Trophoblast cell (in vitro differentiated cells and primary cell): ENCODE measurements at regions not wholly inside any gene's neighbourhood (a gene's known extent, or its start where the extent isn't known, plus 50 kb on each side); places are given as distances from the start of the nearest gene placed in this dataset.
A peak's percentile ranks its signal among the peaks of the same experiment; 100 is the strongest.

Source experiments
- DNase-seq, 2 donors: peaks; one replicate each; pipeline ENCODE4 v3.0.0-alpha.2; 2016
- H2AFZ ChIP-seq: 2 replicates; pipeline ENCODE4 v1.6.1; 2013; ENCODE audit warnings: low read length, moderate library complexity, mild to moderate bottlenecking; ENCODE audit not compliant: insufficient read depth, poor library complexity
- H2AK5ac ChIP-seq: 2 replicates; pipeline ENCODE4 v1.6.1; 2013; ENCODE audit warnings: mild to moderate bottlenecking, low read length
- H2BK120ac ChIP-seq: 2 replicates; pipeline ENCODE4 v1.6.1; 2013; ENCODE audit warnings: low read length, mild to moderate bottlenecking, moderate library complexity; ENCODE audit not compliant: insufficient read depth, poor library complexity
- H2BK12ac ChIP-seq: 2 replicates; pipeline ENCODE4 v1.6.1; 2013; ENCODE audit warnings: mild to moderate bottlenecking, low read length, moderate library complexity
- H2BK5ac ChIP-seq: 2 replicates; pipeline ENCODE4 v1.6.1; 2013; ENCODE audit warnings: low read length, low read depth, moderate library complexity, mild to moderate bottlenecking; ENCODE audit not compliant: poor library complexity
- H3K14ac ChIP-seq: 2 replicates; pipeline ENCODE4 v1.6.1; 2013; ENCODE audit warnings: mild to moderate bottlenecking, low read length
- H3K18ac ChIP-seq: 2 replicates; pipeline ENCODE4 v1.6.1; 2013; ENCODE audit warnings: mild to moderate bottlenecking, low read length
- H3K23ac ChIP-seq: 2 replicates; pipeline ENCODE4 v1.6.1; 2013; ENCODE audit warnings: low read length
- H3K27ac ChIP-seq: 2 replicates; pipeline ENCODE4 v1.5.1; 2013; ENCODE audit warnings: low read depth, mild to moderate bottlenecking, inconsistent platforms, low read length, moderate library complexity
- H3K27me3 ChIP-seq: 2 replicates; pipeline ENCODE4 v1.6.1; 2013; ENCODE audit warnings: inconsistent platforms, mild to moderate bottlenecking, low read length, moderate library complexity; ENCODE audit not compliant: insufficient read depth
- H3K36me3 ChIP-seq, 2 experiments: 1 replicate in 1 of 2; 2 replicates in 1 of 2; pipeline ENCODE4 v1.6.1; 2013; ENCODE audit warnings: low read length in 2 of 2, mild to moderate bottlenecking in 2 of 2, moderate library complexity in 1 of 2; ENCODE audit not compliant: insufficient read depth in 2 of 2, control insufficient read depth in 1 of 2
- H3K4ac ChIP-seq: 2 replicates; pipeline ENCODE4 v1.6.1; 2013; ENCODE audit warnings: low read depth, mild to moderate bottlenecking, low read length, moderate library complexity
- H3K4me1 ChIP-seq, 2 experiments: 1 replicate in 1 of 2; 2 replicates in 1 of 2; pipeline ENCODE4 v1.6.1; 2013; ENCODE audit warnings: low read length in 2 of 2, mild to moderate bottlenecking in 2 of 2, moderate library complexity in 1 of 2; ENCODE audit not compliant: insufficient read depth in 2 of 2, control insufficient read depth in 1 of 2
- H3K4me2 ChIP-seq: 2 replicates; pipeline ENCODE4 v1.6.1; 2013; ENCODE audit warnings: inconsistent platforms, mild to moderate bottlenecking, low read length, moderate library complexity
- H3K4me3 ChIP-seq: 2 replicates; pipeline ENCODE4 v1.5.1; 2013; ENCODE audit warnings: mild to moderate bottlenecking, low read depth, low read length, inconsistent platforms
- H3K79me1 ChIP-seq: one replicate; pipeline ENCODE4 v1.6.1; 2013; ENCODE audit warnings: low read length
- H3K79me2 ChIP-seq: 2 replicates; pipeline ENCODE4 v1.6.1; 2013; ENCODE audit warnings: low read length, mild to moderate bottlenecking; ENCODE audit not compliant: control insufficient read depth, insufficient read depth, poor library complexity
- H3K9ac ChIP-seq: 2 replicates; pipeline ENCODE4 v1.6.1; 2013; ENCODE audit warnings: mild to moderate bottlenecking, low read length
- H3K9me3 ChIP-seq: 2 replicates; pipeline ENCODE4 v1.6.1; 2013; ENCODE audit warnings: low read depth, mild to moderate bottlenecking, control low read depth, inconsistent platforms, low read length; ENCODE audit not compliant: insufficient read depth
- H4K12ac ChIP-seq: 2 replicates; pipeline ENCODE4 v1.6.1; 2013; ENCODE audit warnings: low read depth, mild to moderate bottlenecking, low read length, moderate library complexity
- H4K8ac ChIP-seq: 2 replicates; pipeline ENCODE4 v1.6.1; 2013; ENCODE audit warnings: low read depth, mild to moderate bottlenecking, low read length, moderate library complexity
- H4K91ac ChIP-seq: one replicate; pipeline ENCODE4 v1.6.1; 2013; ENCODE audit warnings: low read depth, mild to moderate bottlenecking, low read length, moderate library complexity
- WGBS: extraction: QIAGEN DNeasy Blood & Tissue Kit; methylation state at CpG from one replicate; pipeline ENCODE4 v1.1.7; 2013; ENCODE audit warnings: missing lambda C conversion rate; ENCODE audit not compliant: insufficient read length, insufficient coverage; ENCODE audit errors: extremely low coverage; 5-methylcytosine and 5-hydroxymethylcytosine counted together

DNA sequence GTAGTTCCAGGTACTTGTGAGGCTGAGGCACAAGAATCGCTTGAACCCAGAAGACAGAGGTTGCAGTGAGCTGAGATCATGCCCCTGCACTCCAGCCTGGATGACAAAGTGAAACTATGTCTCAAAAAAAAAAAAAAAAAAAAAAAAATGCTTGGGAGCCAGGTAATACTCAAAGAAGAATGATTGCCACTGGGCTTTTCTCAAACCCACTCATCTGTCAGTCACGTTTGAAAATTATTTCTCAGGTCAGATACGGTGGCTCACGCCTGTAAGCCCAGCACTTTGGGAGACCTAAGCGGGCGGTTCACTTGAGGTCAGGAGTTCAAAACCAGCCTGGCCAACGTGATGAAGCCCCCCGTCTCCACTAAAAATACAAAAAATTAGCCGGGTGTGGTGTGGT is 155.7 kb downstream of the RELL1 start:
- Histone ChIP-seq H3K9ac (no peak overlapping the region), H3K23ac (no peak overlapping the region), H3K4me1 (peaks cover 6 to 10% of the 10 kb centered on the region in 2 experiments), H2BK12ac (peak overlapping the region; percentile 84), H2BK120ac (peak overlapping the region; percentile 95), H3K79me1 (peaks cover 8% of the 10 kb centered on the region), H3K36me3 (no peaks in the 10 kb centered on the region), H2AK5ac (no peak overlapping the region), H3K4me3 (no peak overlapping the region), H2BK5ac (peak overlapping the region; percentile 84), H4K8ac (peak overlapping the region; percentile 73), H3K14ac (peak overlapping the region; percentile 67), H4K12ac (no peak overlapping the region), H3K18ac (peak overlapping the region; percentile 73), H3K27ac (peak overlapping the region; percentile 56), H3K79me2 (no peaks in the 10 kb centered on the region), H4K91ac (peak overlapping the region; percentile 79), H2AFZ (no peak overlapping the region), H3K4me2 (no peak overlapping the region), H3K9me3 (peaks cover 3% of the 10 kb centered on the region), H3K4ac (peak overlapping the region; percentile 12), H3K27me3 (no peaks in the 10 kb centered on the region)
- no CpG with 5 or more reads among the region's 9 CpGs for WGBS
- DNase-seq: peak; percentile 83 to 93

DNA sequence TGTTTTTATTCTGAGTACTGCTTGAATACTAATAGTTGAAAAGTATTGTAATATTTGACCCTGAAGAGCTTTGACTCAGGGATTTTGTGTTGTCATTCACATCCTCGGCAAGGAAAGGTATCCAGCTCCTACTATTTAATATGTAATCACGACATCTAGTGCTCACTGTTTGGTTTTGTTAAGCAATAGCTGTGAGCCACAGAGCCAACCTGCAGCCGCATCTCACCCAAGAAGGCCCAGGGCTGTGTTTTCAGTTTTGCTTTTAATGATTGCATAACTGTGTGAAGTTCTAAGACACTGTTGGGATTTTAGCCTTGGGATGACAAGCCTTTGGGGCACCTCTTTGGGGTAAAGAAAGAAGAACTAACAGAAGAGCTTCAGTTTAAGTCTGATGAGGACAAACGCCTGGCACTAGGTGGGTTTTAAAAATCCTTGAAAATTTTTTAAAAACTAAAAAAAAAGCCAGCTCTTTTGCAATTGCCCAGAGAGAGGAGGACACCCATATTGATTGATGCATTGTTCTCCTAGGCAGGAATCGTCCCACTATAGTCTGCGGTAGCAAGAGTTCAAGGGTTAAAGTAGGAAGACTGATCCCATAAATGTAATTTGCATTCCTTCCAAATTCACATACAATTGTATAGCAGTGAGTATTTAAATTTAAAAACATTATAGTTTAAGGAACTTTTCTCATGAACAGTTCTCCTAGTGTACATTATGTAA is 157.8 kb downstream of the RELL1 start:
- H3K4ac ChIP-seq: no peak overlapping the region
- H2BK12ac ChIP-seq: no peak overlapping the region
- no peak overlapping the region for H3K4me3 ChIP-seq
- no peak overlapping the region for H3K14ac ChIP-seq
- H2BK120ac ChIP-seq: no peak overlapping the region
- no peak overlapping the region for H2BK5ac ChIP-seq
- no peak overlapping the region for H2AFZ ChIP-seq
- H2AK5ac ChIP-seq: no peak overlapping the region
- H3K9ac ChIP-seq: no peak overlapping the region
- H3K18ac ChIP-seq: no peak overlapping the region
- H3K27ac ChIP-seq: no peak overlapping the region
- peak; percentile 84 to 91 for DNase-seq
- H3K23ac ChIP-seq: no peak overlapping the region
- no peak overlapping the region for H4K8ac ChIP-seq
- H3K36me3 ChIP-seq: no peaks in the 10 kb centered on the region
- no peak overlapping the region for H4K12ac ChIP-seq
- H4K91ac ChIP-seq: no peak overlapping the region
- peaks cover 8% of the 10 kb centered on the region for H3K79me1 ChIP-seq
- H3K9me3 ChIP-seq: peaks cover 2% of the 10 kb centered on the region
- no CpG with 5 or more reads among the region's 6 CpGs for WGBS
- no peaks in the 10 kb centered on the region for H3K79me2 ChIP-seq
- no peaks in the 10 kb centered on the region for H3K27me3 ChIP-seq
- no peak overlapping the region for H3K4me2 ChIP-seq
- H3K4me1 ChIP-seq: peaks cover 6 to 10% of the 10 kb centered on the region in 2 experiments

DNA sequence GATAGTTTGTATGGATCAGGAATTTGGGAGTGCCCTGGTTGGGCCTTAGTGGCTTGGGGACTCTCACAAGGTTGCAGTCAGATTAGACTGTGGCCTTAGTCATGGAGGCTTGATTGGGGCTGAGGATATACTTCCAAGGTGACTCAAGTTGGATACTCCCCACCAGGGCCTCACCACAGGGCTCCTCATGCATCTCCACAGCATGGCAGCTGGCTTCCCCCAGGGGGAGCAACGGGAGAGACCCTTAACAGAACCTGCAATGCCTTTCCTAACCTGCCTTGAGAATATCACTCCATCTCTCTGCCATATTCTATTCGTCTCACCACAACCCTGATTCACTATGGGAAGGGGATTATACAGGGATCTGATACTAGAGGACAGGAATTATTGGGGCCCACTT is 161.9 kb downstream of the RELL1 start:
- H3K4me1 ChIP-seq: peaks cover 7 to 8% of the 10 kb centered on the region in 2 experiments

GRCh38 chr4:37522996-37523395 is 163.2 kb downstream of the RELL1 start:
- H2BK120ac ChIP-seq: no peak overlapping the region
- no peak overlapping the region for H2BK5ac ChIP-seq
- H3K9ac ChIP-seq: no peak overlapping the region
- no peaks in the 10 kb centered on the region for H3K9me3 ChIP-seq
- H3K79me1 ChIP-seq: peaks cover 4% of the 10 kb centered on the region
- no peak overlapping the region for H2AK5ac ChIP-seq
- no peak overlapping the region for H3K4me3 ChIP-seq
- H3K23ac ChIP-seq: no peak overlapping the region
- no CpG with 5 or more reads among the region's 1 CpG for WGBS
- no peak overlapping the region for H4K12ac ChIP-seq
- no peak overlapping the region for H4K91ac ChIP-seq
- peaks cover 7 to 8% of the 10 kb centered on the region in 2 experiments for H3K4me1 ChIP-seq
- no peaks in the 10 kb centered on the region for H3K27me3 ChIP-seq
- H2BK12ac ChIP-seq: no peak overlapping the region
- peak overlapping the region; percentile 52 for H3K27ac ChIP-seq
- no peak for DNase-seq
- H3K14ac ChIP-seq: no peak overlapping the region
- H4K8ac ChIP-seq: no peak overlapping the region
- H3K36me3 ChIP-seq: no peaks in the 10 kb centered on the region
- H3K79me2 ChIP-seq: no peaks in the 10 kb centered on the region
- no peak overlapping the region for H3K4me2 ChIP-seq
- H2AFZ ChIP-seq: no peak overlapping the region
- H3K18ac ChIP-seq: no peak overlapping the region
- no peak overlapping the region for H3K4ac ChIP-seq

More for the DNA sequence above, 161.9 kb downstream of the RELL1 start:
- Histone ChIP-seq H3K4me3 (no peak overlapping the region), H3K14ac (no peak overlapping the region), H3K27ac (no peak overlapping the region), H2AK5ac (peak overlapping the region; percentile 84), H2BK12ac (no peak overlapping the region), H2AFZ (no peak overlapping the region), H3K23ac (no peak overlapping the region), H3K79me1 (peaks cover 4% of the 10 kb centered on the region), H4K91ac (no peak overlapping the region), H3K9me3 (no peaks in the 10 kb centered on the region), H3K9ac (no peak overlapping the region), H4K8ac (no peak overlapping the region), H2BK120ac (no peak overlapping the region), H3K79me2 (no peaks in the 10 kb centered on the region), H3K36me3 (no peaks in the 10 kb centered on the region), H3K27me3 (no peaks in the 10 kb centered on the region), H2BK5ac (no peak overlapping the region), H4K12ac (no peak overlapping the region), H3K18ac (no peak overlapping the region), H3K4me2 (no peak overlapping the region), H3K4ac (no peak overlapping the region)
- WGBS: no CpG with 5 or more reads among the region's 2 CpGs
- no peak for DNase-seq
